IPS-NIHi7 (cell line): ENCODE measurements at regions not wholly inside any gene's neighbourhood (a gene's known extent, or its start where the extent isn't known, plus 50 kb on each side); places are given as distances from the start of the nearest gene placed in this dataset.
"Not testable (repeated sequence)": the region's sequence is repeated elsewhere in the genome, so short reads cannot be mapped to it uniquely, and the experiment has no call there.

ENCODE experiments used
- DNase-seq: peaks from one replicate; pipeline ENCODE4 v3.0.0; 2012; ENCODE audit warnings: mixed read lengths; ENCODE audit errors: extremely low spot score

GRCh38 chr10:83753490-83753889 lies 385.8 kb upstream of the GHITM start:
- DNase-seq = no peak

- no peak for DNase-seq
Observed at GRCh38 chr10:83754857-83755256, 384.5 kb upstream of the GHITM start.

- peak; percentile 27 for DNase-seq
Observed at GRCh38 chr10:83760142-83760541, 379.2 kb upstream of the GHITM start.

- DNase-seq = no peak
Observed at GRCh38 chr10:83764666-83765065, 374.6 kb upstream of the GHITM start.

GRCh38 chr10:83765731-83766130 lies 373.6 kb upstream of the GHITM start:
- no peak for DNase-seq

GRCh38 chr10:83769281-83769820 lies 370.0 kb upstream of the GHITM start:
- no peak for DNase-seq

GRCh38 chr10:83786701-83787100 lies 352.6 kb upstream of the GHITM start:
- DNase-seq = not testable (repeated sequence)

GRCh38 chr10:83801983-83802382 lies 337.3 kb upstream of the GHITM start:
- DNase-seq = no peak

- DNase-seq = no peak
Observed at GRCh38 chr10:83806717-83807116, 332.6 kb upstream of the GHITM start.

- no peak for DNase-seq
Observed at GRCh38 chr10:83809001-83809400, 330.3 kb upstream of the GHITM start.

GRCh38 chr10:83816942-83817341 lies 322.4 kb upstream of the GHITM start:
- DNase-seq = no peak

GRCh38 chr10:83817797-83818196 lies 321.5 kb upstream of the GHITM start:
- DNase-seq = no peak

GRCh38 chr10:83819609-83820008 lies 319.7 kb upstream of the GHITM start:
- DNase-seq = no peak

GRCh38 chr10:83820033-83820432 lies 319.3 kb upstream of the GHITM start:
- DNase-seq = no peak

GRCh38 chr10:83824099-83824498 lies 315.2 kb upstream of the GHITM start:
- DNase-seq = no peak

GRCh38 chr10:83834096-83834495 lies 305.2 kb upstream of the GHITM start:
- DNase-seq = no peak

GRCh38 chr10:83835945-83836745 lies 303.2 kb upstream of the GHITM start:
- no peak for DNase-seq

- no peak for DNase-seq
Observed at GRCh38 chr10:83848677-83849076, 290.6 kb upstream of the GHITM start.

GRCh38 chr10:83849150-83849549 lies 290.2 kb upstream of the GHITM start:
- no peak for DNase-seq

GRCh38 chr10:83852146-83852545 lies 287.2 kb upstream of the GHITM start:
- no peak for DNase-seq

- no peak for DNase-seq
Observed at GRCh38 chr10:83862723-83863122, 276.6 kb upstream of the GHITM start.

- no peak for DNase-seq
Observed at GRCh38 chr10:83863283-83863966, 275.9 kb upstream of the GHITM start.

- DNase-seq = no peak
Observed at GRCh38 chr10:83869898-83870297, 269.4 kb upstream of the GHITM start.
